Cardiac fibroblast (primary cell): ENCODE measurements at regions not wholly inside any gene's neighbourhood (a gene's known extent, or its start where the extent isn't known, plus 50 kb on each side); places are given as distances from the start of the nearest gene placed in this dataset.

ENCODE experiments used
- DNase-seq, 2 donors: peaks; one replicate each; pipeline versions ENCODE4 v3.0.0 to v3.0.0-alpha.2; 2010; ENCODE audit warnings: low read depth in 2 of 2
- H3K4me3 ChIP-seq, 2 donors: replicated peaks in 1 of 2; 1 replicate in 1 of 2; 2 replicates in 1 of 2; pipeline ENCODE4 v1.5.1; 2011; ENCODE audit warnings: low read depth in 2 of 2, low read length in 2 of 2, mild to moderate bottlenecking in 2 of 2, moderate library complexity in 1 of 2
- TF ChIP-seq, protein P1 (sequence below): IDR thresholded peaks from one replicate; pipeline ENCODE4 v1.5.1; 2011; ENCODE audit warnings: low read depth, mild to moderate bottlenecking, low read length, inconsistent platforms

DNA sequence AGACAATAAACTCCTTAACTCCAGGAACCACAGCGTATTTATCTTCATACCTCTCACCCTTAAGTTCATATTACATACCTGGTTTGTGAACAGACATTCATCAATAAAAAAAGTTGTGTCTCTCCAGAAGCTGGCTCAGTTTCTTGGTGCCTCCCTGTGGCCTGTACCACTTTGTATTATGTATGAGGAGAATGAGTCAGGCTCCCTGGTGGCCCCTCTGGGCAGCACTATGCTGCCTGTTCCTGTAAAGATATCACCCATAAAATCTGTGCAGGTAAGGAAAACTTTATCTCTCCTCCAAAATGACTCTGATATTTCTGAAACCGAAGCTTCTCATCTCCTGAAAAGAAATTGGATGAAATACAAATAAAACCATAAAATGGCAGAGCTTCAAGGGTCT lies 198.4 kb upstream of the NT5C1B start:
- no peak overlapping the region for H3K4me3 ChIP-seq
- peak in 1 of 2 donors; percentile 38 for DNase-seq
- TF ChIP-seq, protein P1, sequence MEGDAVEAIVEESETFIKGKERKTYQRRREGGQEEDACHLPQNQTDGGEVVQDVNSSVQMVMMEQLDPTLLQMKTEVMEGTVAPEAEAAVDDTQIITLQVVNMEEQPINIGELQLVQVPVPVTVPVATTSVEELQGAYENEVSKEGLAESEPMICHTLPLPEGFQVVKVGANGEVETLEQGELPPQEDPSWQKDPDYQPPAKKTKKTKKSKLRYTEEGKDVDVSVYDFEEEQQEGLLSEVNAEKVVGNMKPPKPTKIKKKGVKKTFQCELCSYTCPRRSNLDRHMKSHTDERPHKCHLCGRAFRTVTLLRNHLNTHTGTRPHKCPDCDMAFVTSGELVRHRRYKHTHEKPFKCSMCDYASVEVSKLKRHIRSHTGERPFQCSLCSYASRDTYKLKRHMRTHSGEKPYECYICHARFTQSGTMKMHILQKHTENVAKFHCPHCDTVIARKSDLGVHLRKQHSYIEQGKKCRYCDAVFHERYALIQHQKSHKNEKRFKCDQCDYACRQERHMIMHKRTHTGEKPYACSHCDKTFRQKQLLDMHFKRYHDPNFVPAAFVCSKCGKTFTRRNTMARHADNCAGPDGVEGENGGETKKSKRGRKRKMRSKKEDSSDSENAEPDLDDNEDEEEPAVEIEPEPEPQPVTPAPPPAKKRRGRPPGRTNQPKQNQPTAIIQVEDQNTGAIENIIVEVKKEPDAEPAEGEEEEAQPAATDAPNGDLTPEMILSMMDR, result no peak

DNA sequence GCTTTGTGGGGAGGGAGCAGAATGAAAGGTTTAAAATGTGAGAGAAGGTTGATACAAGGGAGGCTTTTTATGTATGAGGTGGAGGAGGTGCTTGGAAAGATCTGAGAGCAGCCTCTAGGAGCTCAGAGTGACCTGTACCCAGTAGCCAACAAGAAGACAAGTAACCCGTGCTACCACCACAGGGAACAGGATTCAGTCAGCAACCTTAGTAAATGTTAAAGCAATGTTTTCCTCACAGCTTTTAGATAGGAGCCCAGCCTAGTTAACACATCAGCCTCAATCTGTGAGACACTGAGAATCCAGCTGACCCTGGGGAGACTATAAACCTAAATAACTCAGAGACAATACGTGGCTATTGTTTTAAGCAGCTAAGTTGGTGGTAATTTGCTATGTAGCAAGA lies 194.9 kb upstream of the NT5C1B start:
- TF ChIP-seq, protein P1, result no peak
- DNase-seq, result no peak
- no peak overlapping the region for H3K4me3 ChIP-seq

DNA sequence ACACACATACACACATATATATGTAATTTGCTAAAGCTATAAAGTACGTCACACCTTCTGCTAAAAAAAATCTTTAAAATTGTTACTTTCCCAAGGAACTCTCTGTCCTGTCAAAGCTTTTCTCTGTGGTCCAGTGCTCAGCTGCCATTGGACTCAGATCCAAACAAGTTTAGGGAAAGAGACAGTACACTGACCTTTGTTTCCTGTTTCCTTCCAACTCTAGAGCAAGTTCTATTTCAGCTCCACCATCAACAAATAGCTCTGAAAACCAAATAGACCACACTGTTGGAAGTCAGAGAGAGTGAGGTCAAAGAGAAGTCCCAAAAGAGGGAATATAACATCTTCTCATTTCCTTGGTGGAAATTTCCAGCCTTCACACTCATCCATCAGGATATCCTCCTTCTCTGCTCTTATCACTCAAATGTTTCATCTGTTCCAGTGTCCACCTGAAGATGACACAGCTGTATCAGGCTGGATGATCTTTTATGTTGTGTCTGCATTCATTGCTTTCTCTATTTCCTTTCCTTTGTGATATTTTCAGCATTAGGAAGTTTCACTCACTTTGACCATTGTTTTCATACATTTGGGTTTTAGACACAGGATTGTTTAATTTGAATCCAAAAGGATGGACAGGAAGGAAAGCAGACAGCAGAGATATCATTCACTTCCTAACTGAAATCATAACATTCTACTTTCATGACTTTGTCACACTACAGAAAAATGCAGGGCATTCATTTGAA lies 192.3 kb upstream of the NT5C1B start:
- DNase-seq, result peak in 1 of 2 donors; percentile 32
- H3K4me3 ChIP-seq, result no peak overlapping the region
- TF ChIP-seq, protein P1, result no peak

DNA sequence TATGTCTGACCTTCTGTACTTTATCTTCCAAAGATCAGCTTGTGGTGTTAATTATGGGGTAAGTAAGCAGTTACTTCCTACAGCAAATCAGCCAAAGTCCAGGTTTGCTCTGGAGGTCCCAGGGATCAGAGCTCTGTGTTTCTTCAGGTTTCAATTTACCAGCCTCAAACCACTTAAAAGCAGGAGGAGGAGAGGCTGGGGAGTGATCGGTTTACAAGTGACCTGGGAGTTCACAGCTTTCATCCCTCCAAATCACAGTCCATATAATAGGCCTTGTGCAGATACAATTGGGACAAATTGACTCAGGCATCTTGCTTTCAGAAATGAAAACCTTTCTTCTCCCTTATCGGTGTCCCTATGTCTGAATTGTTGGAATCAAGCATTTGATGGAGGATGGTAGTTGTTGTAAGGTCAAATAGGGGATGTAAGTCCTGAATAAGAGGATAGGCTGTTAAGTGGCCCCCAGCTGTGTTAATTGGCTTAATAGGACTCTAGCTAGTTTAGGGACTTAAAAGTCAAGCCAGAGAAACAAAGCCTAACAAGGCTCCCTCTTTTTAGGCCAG lies 188.0 kb upstream of the NT5C1B start:
- DNase-seq, result no peak
- H3K4me3 ChIP-seq, result no peak overlapping the region
- TF ChIP-seq, protein P1, result no peak

DNA sequence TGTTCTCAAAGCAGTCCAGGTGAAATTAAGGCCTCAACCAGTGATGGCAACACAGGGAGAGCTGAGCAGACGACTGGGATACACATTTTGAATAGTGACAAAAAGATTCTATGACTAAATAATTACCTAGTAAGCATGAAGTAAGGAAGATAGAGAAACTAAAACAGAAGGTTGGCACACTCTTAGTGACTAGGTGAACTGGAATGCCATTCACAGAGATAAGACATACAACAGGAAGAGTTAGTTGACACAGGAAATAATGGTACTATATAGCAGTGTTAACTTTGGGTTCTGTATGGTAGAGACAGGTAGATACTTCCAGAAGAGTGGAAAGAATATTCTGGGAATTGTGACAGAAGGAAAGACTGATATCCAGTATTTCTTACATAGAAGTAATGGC lies 181.8 kb upstream of the NT5C1B start:
- TF ChIP-seq, protein P1, result no peak
- DNase-seq, result no peak
- no peak overlapping the region for H3K4me3 ChIP-seq

DNA sequence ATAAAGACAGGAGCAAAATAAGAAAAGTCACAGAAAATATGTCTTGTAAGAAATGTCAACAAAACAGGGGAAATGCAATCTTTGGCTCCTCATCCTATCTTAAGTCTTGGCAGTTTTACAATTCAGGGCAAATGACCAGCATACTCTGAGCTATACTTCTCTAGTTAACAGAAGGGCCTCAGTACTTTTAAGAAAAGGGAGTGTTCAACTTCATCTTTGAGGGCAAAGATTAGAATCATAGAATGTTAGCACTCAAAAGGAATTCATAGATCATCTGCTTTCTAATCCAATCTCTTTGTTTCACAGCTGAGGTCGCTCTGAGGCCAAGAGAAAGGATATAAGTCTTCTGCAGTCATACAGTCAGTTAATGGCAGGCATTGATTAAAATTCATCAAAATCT lies 174.0 kb upstream of the NT5C1B start:
- TF ChIP-seq, protein P1, result no peak
- DNase-seq, result peak; percentile 45 to 70
- H3K4me3 ChIP-seq, result no peak overlapping the region
